ENCODE measurements at regions not wholly inside any gene's neighbourhood (a gene's known extent, or its start where the extent isn't known, plus 50 kb on each side); places are given as distances from the start of the nearest gene placed in this dataset.
A peak's percentile ranks its signal among the peaks of the same experiment; 100 is the strongest.

DNA sequence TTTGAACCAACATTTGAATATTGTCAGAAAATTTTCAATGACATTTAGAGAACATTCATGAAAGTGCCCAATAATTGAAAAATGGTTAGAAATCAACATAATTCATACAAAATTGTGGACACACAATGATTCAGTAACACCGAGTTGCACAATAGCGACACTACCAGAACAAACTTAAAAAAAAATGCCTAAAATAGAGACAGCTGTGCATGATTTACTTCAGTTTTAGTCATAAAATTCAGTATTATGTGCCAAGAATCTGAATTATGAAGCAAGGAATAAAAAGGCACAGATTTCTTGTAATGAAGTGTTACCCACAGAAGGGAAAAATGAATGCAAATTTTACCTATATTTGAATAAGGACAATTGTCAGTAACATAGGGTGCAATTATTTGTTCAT is 396.0 kb downstream of the SEMA3D start:
- no peaks in the 10 kb centered on the region for H3K36me3 ChIP-seq (replicated peaks in 1 of 2; ENCODE audit: control insufficient read depth in 1 of 2, insufficient read depth in 2 of 2, low read length in 1 of 2)
- H3K4me3 ChIP-seq (ENCODE audit: low read depth in 2 of 2, low read length in 1 of 2) = no peak overlapping the region
- peaks cover 0 to 4% of the 10 kb centered on the region in 2 experiments; a peak in 1 of 4 replicates for H3K4me1 ChIP-seq (ENCODE audit: control insufficient read depth in 1 of 2, insufficient read depth in 2 of 2, low read depth in 1 of 2, low read length in 1 of 2)
- H3K9me3 ChIP-seq = no peaks in the 10 kb centered on the region
- no peak overlapping the region for H2AFZ ChIP-seq (ENCODE audit: low read depth)
- no peak overlapping the region for H3K4me2 ChIP-seq
- no peaks in the 10 kb centered on the region for H4K20me1 ChIP-seq (ENCODE audit: insufficient read depth)
- H3K9me2 ChIP-seq = no peaks in the 10 kb centered on the region
- ChIA-PET POLR2A (no interaction called here), CTCF (no interaction called here)
- no peak for DNase-seq
- no peaks in the 10 kb centered on the region for H3K27me3 ChIP-seq (ENCODE audit: insufficient read depth)
- no peaks in the 10 kb centered on the region for H3K79me2 ChIP-seq (ENCODE audit: insufficient read depth)
- WGBS (ENCODE audit: low lambda C conversion rate) = 77% methylated on average over 2 of the region's 2 CpGs
- no peak overlapping the region for H3K9ac ChIP-seq
- peaks cover 2% of the 10 kb centered on the region for H3F3A ChIP-seq (replicated peaks; ENCODE audit: insufficient read depth)
- H3K27ac ChIP-seq (ENCODE audit: low read depth in 2 of 2, low read length in 1 of 2) = no peak overlapping the region
- TF ChIP-seq JUND (IDR thresholded peaks at IDR 0.05) (peak; percentile 16; the same call in 1 of the 2 replicates), TCF12 (IDR thresholded peaks at IDR 0.05) (peak; percentile 54), RCOR1 (IDR thresholded peaks at IDR 0.05; ENCODE audit: low read length) (no peak), MEF2A (IDR thresholded peaks at IDR 0.05; ENCODE audit: borderline replicate concordance, low read depth) (peak; percentile 20; the same call in 1 of the 2 replicates), POLR2AphosphoS5 (IDR thresholded peaks at IDR 0.05; ENCODE audit: low read depth, low read length) (no peak), NFIC (IDR thresholded peaks at IDR 0.05; ENCODE audit: borderline replicate concordance) (peak; percentile 53; the same call in 1 of the 2 replicates), FOXM1 (IDR thresholded peaks at IDR 0.05; ENCODE audit: low read depth) (no peak)
- TF ChIP-seq, protein P1, sequence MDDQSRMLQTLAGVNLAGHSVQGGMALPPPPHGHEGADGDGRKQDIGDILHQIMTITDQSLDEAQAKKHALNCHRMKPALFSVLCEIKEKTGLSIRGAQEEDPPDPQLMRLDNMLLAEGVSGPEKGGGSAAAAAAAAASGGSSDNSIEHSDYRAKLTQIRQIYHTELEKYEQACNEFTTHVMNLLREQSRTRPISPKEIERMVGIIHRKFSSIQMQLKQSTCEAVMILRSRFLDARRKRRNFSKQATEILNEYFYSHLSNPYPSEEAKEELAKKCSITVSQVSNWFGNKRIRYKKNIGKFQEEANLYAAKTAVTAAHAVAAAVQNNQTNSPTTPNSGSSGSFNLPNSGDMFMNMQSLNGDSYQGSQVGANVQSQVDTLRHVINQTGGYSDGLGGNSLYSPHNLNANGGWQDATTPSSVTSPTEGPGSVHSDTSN (IDR thresholded peaks at IDR 0.05) = peak; percentile 52

DNA sequence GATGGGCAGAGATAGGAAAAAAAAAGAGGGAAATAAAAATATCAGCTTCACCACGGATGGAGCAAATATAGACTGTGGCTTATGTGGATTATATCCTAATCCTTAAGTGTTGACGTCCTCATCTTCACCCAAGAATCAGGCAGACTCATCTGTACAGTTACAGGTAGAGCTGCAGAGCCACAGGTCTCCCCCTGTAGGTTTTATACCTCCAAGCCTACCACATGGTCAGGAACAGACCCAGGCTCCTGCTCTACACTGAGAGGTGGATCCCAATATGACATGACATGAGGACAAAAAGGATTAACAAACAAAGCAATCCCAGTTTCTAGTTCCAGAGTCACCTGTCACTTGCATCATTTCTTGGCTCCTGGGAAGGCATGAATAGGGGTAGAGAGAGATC is 400.8 kb downstream of the SEMA3D start:
- no peaks in the 10 kb centered on the region for H3F3A ChIP-seq (replicated peaks; ENCODE audit: insufficient read depth)
- H3K36me3 ChIP-seq (replicated peaks in 1 of 2; ENCODE audit: control insufficient read depth in 1 of 2, insufficient read depth in 2 of 2, low read length in 1 of 2) = no peaks in the 10 kb centered on the region
- H3K9me3 ChIP-seq = no peaks in the 10 kb centered on the region
- H3K27ac ChIP-seq (ENCODE audit: low read depth in 2 of 2, low read length in 1 of 2) = no peak overlapping the region; a peak in 1 of 4 replicates
- no peak overlapping the region for H2AFZ ChIP-seq (ENCODE audit: low read depth)
- peaks cover 0 to 4% of the 10 kb centered on the region in 2 experiments; a peak in 1 of 4 replicates for H3K4me1 ChIP-seq (ENCODE audit: control insufficient read depth in 1 of 2, insufficient read depth in 2 of 2, low read depth in 1 of 2, low read length in 1 of 2)
- H3K9ac ChIP-seq = no peak overlapping the region
- no peak overlapping the region for H3K4me2 ChIP-seq
- no peaks in the 10 kb centered on the region for H3K79me2 ChIP-seq (ENCODE audit: insufficient read depth)
- ChIA-PET POLR2A (no interaction called here), CTCF (no interaction called here)
- H4K20me1 ChIP-seq (ENCODE audit: insufficient read depth) = no peaks in the 10 kb centered on the region
- no peaks in the 10 kb centered on the region for H3K27me3 ChIP-seq (ENCODE audit: insufficient read depth)
- TF ChIP-seq, protein P2, sequence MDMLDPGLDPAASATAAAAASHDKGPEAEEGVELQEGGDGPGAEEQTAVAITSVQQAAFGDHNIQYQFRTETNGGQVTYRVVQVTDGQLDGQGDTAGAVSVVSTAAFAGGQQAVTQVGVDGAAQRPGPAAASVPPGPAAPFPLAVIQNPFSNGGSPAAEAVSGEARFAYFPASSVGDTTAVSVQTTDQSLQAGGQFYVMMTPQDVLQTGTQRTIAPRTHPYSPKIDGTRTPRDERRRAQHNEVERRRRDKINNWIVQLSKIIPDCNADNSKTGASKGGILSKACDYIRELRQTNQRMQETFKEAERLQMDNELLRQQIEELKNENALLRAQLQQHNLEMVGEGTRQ (IDR thresholded peaks at IDR 0.05; ENCODE audit: borderline replicate concordance, low read depth, low read length) = no peak
- 89% methylated on average over 2 of the region's 2 CpGs for WGBS (ENCODE audit: low lambda C conversion rate)
- H3K9me2 ChIP-seq = no peaks in the 10 kb centered on the region
- no peak overlapping the region for H3K4me3 ChIP-seq (ENCODE audit: low read depth in 2 of 2, low read length in 1 of 2)
- no peak for DNase-seq

DNA sequence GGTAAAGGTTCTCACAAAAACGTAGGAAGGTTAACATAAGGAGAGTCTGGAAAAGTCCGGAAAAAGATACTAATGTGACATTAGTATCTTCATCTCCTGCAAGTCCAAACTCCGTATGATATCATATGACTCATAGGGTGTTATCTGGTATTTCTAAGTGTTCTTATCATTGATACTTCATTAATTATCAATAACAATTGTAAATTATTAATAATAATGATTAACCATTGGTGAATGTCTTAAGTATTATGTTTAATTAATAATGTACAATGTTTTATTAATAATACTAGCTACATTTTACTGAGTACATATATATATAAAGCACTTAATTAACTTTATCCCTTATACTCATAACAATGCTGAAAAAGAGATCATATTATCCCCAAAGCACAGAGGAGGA is 402.4 kb downstream of the SEMA3D start:
- Histone ChIP-seq H3K27ac (ENCODE audit: low read depth in 2 of 2, low read length in 1 of 2) (no peak overlapping the region), H3F3A (replicated peaks; ENCODE audit: insufficient read depth) (no peaks in the 10 kb centered on the region), H3K9ac (no peak overlapping the region), H3K4me1 (ENCODE audit: control insufficient read depth in 1 of 2, insufficient read depth in 2 of 2, low read depth in 1 of 2, low read length in 1 of 2) (peaks cover 0 to 4% of the 10 kb centered on the region in 2 experiments; a peak in 1 of 4 replicates), H3K79me2 (ENCODE audit: insufficient read depth) (no peaks in the 10 kb centered on the region), H4K20me1 (ENCODE audit: insufficient read depth) (no peaks in the 10 kb centered on the region), H2AFZ (ENCODE audit: low read depth) (no peak overlapping the region), H3K27me3 (ENCODE audit: insufficient read depth) (no peaks in the 10 kb centered on the region), H3K9me2 (no peaks in the 10 kb centered on the region), H3K4me3 (ENCODE audit: low read depth in 2 of 2, low read length in 1 of 2) (no peak overlapping the region), H3K36me3 (replicated peaks in 1 of 2; ENCODE audit: control insufficient read depth in 1 of 2, insufficient read depth in 2 of 2, low read length in 1 of 2) (no peaks in the 10 kb centered on the region), H3K4me2 (no peak overlapping the region), H3K9me3 (no peaks in the 10 kb centered on the region)
- ChIA-PET CTCF (interaction anchor here (0.6 kb wide), 1 partner anchor 1095 kb away, joined by 4 read pairs; no protein-coding TSS in a partner anchor), POLR2A (no interaction called here)
- WGBS (ENCODE audit: low lambda C conversion rate) = 90% methylated on average over 3 of the region's 3 CpGs
- TF ChIP-seq FOXM1 (IDR thresholded peaks at IDR 0.05; ENCODE audit: low read depth) (no peak), RFX5 (IDR thresholded peaks at IDR 0.05; ENCODE audit: low read length) (no peak)
- TF ChIP-seq, protein P3, sequence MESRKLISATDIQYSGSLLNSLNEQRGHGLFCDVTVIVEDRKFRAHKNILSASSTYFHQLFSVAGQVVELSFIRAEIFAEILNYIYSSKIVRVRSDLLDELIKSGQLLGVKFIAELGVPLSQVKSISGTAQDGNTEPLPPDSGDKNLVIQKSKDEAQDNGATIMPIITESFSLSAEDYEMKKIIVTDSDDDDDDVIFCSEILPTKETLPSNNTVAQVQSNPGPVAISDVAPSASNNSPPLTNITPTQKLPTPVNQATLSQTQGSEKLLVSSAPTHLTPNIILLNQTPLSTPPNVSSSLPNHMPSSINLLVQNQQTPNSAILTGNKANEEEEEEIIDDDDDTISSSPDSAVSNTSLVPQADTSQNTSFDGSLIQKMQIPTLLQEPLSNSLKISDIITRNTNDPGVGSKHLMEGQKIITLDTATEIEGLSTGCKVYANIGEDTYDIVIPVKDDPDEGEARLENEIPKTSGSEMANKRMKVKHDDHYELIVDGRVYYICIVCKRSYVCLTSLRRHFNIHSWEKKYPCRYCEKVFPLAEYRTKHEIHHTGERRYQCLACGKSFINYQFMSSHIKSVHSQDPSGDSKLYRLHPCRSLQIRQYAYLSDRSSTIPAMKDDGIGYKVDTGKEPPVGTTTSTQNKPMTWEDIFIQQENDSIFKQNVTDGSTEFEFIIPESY (IDR thresholded peaks at IDR 0.05; ENCODE audit: borderline replicate concordance, low read depth) = no peak
- DNase-seq = no peak
